Renal pelvis (tissue), 1 donor: ENCODE measurements at regions not wholly inside any gene's neighbourhood (a gene's known extent, or its start where the extent isn't known, plus 50 kb on each side); places are given as distances from the start of the nearest gene placed in this dataset.
A peak's percentile ranks its signal among the peaks of the same experiment; 100 is the strongest.
"Not testable (repeated sequence)": the region's sequence is repeated elsewhere in the genome, so short reads cannot be mapped to it uniquely, and the experiment has no call there.

ENCODE experiments used
- DNase-seq: peaks from one replicate; pipeline ENCODE4 v3.0.0-alpha.2; 2013

DNA sequence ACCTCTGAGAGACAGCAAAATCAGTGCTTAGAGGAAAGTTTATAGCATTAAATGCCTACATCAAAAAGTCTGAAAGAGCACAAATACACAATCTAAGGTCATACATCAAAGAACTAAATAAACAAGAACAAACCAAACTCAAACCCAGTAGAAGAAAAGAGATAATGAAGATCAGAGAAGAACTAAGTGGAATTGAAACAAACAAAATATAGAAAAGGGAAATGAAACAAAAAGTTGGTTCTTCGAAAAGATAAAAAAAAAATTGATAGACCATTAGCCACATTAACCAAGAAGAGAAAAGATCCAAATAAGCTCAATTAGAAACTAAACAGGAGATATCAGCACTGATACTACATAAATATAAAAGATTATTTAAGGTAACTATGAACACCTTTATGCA lies 280.0 kb upstream of the NRG3 start:
- no peak for DNase-seq

DNA sequence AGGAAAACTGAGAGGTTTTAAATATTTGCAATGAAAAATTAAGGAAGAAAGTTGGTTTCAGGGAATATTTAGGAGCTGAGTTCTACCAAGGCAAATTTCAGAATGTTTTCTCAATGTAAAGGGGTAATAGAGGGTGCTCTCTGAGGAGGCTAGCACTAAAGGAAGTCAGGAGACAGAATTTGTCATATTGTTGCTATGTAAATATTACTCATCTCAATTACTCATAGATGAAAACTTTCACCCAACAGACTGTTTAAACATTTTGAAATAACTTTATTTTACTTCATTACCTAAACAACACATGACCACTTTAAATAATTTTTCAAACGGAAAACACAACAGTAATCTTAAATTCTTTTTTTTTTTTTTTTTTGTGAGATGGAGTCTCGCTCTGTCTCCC lies 274.8 kb upstream of the NRG3 start:
- DNase-seq, result no peak

DNA sequence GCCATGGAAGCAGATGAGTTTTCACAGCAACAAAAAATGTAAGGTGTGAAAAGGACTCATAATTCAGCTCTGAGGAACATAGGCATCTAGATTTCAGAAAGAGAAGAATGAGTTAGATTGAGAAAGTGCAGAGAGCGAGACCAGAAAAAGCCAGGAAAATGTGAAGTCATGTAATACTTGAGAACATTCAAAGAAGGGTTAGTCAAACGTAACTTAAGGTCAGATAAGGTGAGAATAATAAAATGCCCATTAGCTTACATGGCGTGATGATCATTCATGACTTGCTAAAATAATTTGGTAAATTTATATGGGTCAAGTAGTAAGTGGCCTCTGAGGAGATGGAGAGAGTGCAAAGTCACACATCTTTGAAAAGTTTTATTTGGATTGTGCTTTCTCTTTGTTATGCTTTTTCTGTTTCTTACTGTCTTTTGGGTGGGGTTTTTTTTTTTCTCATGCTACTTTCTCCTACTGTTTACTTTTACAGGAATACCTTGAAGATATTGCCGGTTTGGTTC lies 271.8 kb upstream of the NRG3 start:
- DNase-seq, result no peak

DNA sequence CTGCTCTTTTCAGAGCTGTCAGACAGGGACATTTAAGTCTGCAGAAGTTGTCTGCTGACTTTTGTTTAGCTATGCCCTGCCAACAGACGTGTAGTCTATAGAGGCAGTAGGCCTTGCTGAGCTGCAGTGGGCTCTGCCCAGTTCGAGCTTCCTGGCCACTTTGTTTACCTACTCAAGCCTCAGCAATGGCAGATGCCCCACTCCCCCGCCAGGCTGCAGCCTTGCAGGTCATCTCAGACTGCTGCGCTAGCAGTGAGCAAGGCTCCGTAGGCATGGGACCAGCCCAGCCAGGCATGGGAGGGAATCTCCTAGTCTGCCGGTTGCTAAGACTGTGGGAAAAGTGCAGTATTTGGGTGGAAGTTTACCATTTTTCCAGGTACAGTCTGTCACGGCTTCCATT lies 230.5 kb upstream of the NRG3 start:
- DNase-seq, result not testable (repeated sequence)

DNA sequence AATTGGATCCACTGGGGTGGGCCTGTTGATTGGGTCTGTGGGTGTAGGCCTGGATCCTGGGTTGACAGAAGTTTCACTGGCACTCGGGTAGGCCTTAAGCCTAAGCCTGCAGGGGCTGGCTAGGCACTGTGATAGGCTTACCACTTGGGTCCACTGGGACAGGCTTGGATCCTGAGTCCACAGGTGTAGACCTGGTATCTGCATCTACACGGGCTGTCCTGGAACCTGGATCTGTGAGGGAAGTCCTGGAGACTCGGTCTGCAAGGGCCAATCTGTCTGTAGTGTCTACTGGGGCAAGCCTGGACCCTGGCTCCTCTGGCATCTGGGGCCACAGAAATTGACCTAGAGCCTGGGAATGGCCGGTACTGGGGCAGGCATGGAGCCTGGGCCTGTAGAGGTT lies 219.0 kb upstream of the NRG3 start:
- no peak for DNase-seq

DNA sequence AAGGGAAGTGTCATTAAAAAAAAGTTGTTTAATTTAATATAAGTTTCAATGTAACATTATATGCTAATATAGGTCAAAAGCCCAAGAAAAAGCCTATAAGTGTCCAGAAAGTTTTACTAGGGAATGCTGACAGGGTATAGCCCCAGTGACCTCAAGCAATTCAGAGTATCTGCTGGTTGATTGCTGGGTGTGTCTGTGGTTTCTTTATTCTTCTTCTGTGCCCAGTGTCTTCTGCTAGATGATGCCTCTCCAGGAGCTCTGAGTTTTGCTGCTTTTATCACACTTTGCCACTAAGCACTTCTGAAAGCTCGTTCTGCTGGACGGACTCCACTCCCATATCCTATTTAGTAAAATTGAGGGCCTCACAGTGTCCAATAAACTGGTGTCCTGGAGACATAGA lies 212.2 kb upstream of the NRG3 start:
- DNase-seq, result no peak

DNA sequence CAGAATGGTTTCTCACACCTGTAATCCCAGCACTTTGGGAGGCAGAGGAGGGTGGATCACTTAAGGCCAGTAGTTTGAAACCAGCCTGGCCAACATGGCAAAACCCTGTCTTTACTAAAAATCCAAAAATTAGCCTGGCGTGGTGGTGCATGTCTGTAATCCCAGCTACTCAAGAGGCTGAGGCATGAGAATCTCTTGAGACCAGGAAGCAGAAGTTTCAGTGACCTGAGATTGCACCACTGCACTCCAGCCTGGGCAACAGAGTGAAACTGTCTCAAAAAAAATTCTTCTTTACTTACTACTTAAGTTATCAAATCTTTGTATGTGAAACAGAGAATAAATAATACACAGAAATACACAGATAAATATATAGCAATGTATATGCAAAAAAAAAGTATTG lies 210.2 kb upstream of the NRG3 start:
- not testable (repeated sequence) for DNase-seq

DNA sequence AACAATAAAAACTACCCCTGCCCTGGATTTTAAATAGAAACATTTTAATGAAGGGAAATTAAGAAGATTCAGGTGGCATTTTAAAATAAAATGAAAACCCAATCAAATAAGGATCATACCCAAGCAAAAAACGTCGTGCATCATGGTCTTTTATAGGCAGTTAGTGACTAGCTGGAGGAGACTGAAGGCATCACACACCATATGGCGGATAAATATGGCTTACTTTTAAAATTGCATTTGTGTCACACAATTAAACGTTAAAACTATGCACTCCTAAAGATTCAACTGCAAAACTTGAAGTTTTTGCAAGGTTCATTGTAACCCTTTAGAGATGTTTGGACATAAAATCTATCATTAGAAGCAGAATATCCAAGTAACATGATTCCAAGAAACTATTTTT lies 200.1 kb upstream of the NRG3 start:
- DNase-seq, result no peak

GRCh38 chr10:81679291-81679690 lies 195.7 kb upstream of the NRG3 start:
- no peak for DNase-seq

DNA sequence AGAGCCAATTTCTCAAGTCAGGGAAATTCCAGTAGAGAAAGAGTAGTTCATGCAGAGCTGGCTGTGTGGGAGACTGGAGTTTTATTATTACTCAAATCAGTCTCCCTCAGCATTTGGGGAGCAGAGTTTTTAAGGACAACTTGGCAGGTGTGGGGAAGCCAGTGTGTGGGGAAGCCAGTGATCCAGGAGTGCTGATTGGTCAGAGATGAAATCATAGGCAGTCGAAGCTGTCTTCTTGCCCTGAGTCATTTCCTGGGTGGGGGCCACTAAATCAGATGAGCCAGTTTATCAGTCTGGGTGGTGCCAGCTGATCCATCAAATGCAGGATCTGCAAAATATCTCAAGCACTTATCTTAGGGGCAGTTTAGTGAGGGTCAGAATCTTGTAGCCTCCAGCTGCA lies 194.6 kb upstream of the NRG3 start:
- no peak for DNase-seq

GRCh38 chr10:81688459-81688858 lies 186.5 kb upstream of the NRG3 start:
- no peak for DNase-seq

DNA sequence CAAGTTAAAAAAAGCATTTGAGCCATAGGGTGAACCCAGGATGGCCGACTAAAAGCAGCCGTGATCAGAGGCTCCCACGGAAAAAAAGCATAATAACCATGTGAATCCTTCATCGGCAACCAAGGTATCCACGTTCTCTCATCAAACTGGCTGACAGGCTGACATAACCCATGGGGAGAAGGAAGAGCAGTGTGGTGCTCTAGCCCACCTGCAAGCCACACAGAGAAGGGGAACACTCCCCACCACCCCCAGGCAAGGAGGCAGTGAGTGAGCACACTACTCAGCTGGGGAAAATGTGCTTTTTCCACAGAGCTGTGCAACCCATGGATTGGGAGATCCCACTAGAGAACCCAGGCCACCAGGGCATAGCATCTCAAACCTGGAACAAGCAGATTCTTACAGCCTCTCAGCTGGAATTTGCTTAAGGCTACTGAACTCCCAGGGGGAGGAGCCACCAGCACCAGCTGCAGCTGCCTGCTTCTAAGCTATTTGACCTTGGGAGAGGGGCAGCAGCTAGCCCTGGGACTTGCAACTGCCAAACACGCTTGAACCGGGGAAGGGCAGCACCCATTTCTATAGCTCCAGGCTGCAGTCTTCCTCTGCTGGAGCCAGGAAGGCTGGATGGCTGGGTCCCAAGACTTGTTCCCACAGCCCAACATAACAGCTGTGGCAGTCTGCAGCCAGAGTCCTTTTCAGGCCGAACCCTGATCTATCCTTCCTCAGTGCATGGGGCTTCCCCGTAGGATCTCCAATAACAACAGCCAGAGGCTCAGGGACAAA lies 178.2 kb upstream of the NRG3 start:
- peak; percentile 52 for DNase-seq

- DNase-seq, result no peak
Observed at GRCh38 chr10:81704596-81704995, 170.4 kb upstream of the NRG3 start.

DNA sequence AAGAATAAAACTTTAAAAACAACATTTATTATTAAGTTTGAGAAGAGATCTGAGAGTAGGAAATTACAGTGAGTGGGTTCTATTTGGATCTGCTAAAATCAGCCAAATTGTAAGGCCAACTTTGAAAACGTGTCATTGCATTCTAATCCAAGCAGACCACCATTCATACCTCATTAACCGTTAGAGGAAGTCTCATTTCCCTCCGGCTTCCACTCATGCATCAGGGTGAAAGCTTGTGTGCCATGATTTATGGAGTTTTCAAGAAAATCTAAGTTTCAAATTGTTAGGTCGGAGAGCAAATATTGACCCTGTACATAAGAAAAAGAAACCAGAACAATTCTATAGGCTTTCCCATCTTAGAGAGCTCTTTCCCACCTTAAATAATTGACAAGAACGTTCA lies 166.6 kb upstream of the NRG3 start:
- no peak for DNase-seq

GRCh38 chr10:81708929-81709328 lies 166.1 kb upstream of the NRG3 start:
- no peak for DNase-seq

GRCh38 chr10:81722399-81722798 lies 152.6 kb upstream of the NRG3 start:
- DNase-seq, result no peak

GRCh38 chr10:81724431-81724830 lies 150.6 kb upstream of the NRG3 start:
- DNase-seq, result no peak

DNA sequence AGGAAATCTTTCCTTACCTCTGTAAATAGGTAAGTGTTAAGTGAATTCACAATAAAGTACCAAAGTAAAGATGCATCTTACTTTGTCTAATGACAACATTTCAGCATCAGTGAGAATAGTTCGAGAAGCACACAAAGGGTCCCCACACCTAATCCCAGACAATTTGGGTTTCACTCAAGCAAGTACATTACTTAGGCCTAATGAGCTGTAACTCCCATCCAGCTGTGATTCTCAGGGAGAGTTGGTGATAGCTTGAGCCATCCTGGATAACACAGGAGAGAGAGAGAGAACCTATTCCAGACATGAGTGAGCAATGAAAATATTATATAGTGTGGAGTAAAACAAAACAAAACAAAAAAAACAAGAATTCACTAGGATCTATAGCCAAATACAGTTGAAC lies 149.1 kb upstream of the NRG3 start:
- DNase-seq, result peak; percentile 36

DNA sequence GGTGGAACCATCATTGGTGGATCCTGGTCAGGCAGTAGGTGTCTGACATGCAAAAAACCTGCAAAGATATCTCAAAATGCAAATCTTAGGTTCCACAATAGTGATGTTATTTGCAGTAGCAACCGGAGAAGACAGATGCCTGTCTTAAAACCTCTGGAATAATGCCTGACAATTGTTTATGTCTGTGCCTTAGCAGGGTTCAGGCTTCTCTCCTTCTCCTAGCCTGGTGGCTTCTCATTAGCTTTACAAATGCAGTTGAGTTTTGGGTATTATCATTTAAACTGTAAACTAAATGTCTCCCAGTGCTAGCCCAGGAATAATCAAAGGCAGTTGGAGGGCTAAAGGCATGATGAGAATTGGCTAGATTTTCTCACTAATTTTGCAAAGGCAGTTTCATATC lies 146.3 kb upstream of the NRG3 start:
- DNase-seq, result no peak

- peak; percentile 36 for DNase-seq
Observed at GRCh38 chr10:81730891-81731290, 144.1 kb upstream of the NRG3 start.

- DNase-seq, result no peak
Observed at GRCh38 chr10:81733542-81733941, 141.5 kb upstream of the NRG3 start.

GRCh38 chr10:81735167-81735566 lies 139.8 kb upstream of the NRG3 start:
- DNase-seq, result not testable (repeated sequence)

- DNase-seq, result no peak
Observed at GRCh38 chr10:81759111-81759510, 115.9 kb upstream of the NRG3 start.

- DNase-seq, result no peak
Observed at GRCh38 chr10:81784111-81784597, 90.8 kb upstream of the NRG3 start.
